HAP-1 (cell line): ENCODE measurements at regions not wholly inside any gene's neighbourhood (a gene's known extent, or its start where the extent isn't known, plus 50 kb on each side); places are given as distances from the start of the nearest gene placed in this dataset.
A peak's percentile ranks its signal among the peaks of the same experiment; 100 is the strongest.
"Not testable (repeated sequence)": the region's sequence is repeated elsewhere in the genome, so short reads cannot be mapped to it uniquely, and the experiment has no call there.

ENCODE experiments used
- DNase-seq, 2 experiments: peaks; one replicate each; pipeline ENCODE4 v3.0.0-alpha.2; 2016 to 2020; ENCODE audit warnings: low spot score in 2 of 2
- H3K27me3 ChIP-seq: fragments of 250-450 bp; sonication (Bioruptor Pico); 2 replicates; pipeline ENCODE4 v1.5.1; 2020; ENCODE audit warnings: low read depth, mild to moderate bottlenecking, moderate library complexity
- H3K36me3 ChIP-seq: fragments of 250-450 bp; sonication (Bioruptor Pico); replicated peaks from 2 replicates; pipeline ENCODE4 v1.5.1; 2020; ENCODE audit warnings: mild to moderate bottlenecking
- H3K4me1 ChIP-seq: fragments of 250-450 bp; sonication (Bioruptor Pico); 2 replicates; pipeline ENCODE4 v1.5.1; 2020; ENCODE audit warnings: mild to moderate bottlenecking
- H3K4me3 ChIP-seq: fragments of 250-450 bp; sonication (Bioruptor Pico); 2 replicates; pipeline ENCODE4 v1.5.1; 2020; ENCODE audit warnings: mild to moderate bottlenecking, moderate library complexity
- H3K9me3 ChIP-seq: fragments of 250-450 bp; sonication (Bioruptor Pico); 2 replicates; pipeline ENCODE4 v1.5.1; 2020; ENCODE audit warnings: mild to moderate bottlenecking, moderate library complexity
- in situ Hi-C: fragments of 300-500 bp; cut with MboI; formaldehyde crosslinking; loops from 3 replicates; pipeline ENCODE4 v1.14.3; 2020; ENCODE audit warnings: low sequenced_read_pairs, inconsistent platforms, mixed read lengths

- Histone ChIP-seq H3K4me1 (no peaks in the 10 kb centered on the region), H3K36me3 (no peaks in the 10 kb centered on the region), H3K9me3 (no peaks in the 10 kb centered on the region), H3K4me3 (no peak overlapping the region), H3K27me3 (no peaks in the 10 kb centered on the region)
- no peak for DNase-seq
- in situ Hi-C loops, result no loop called here
Measured at GRCh38 chr6:92690997-92691599, 728.3 kb downstream of the EPHA7 start.

GRCh38 chr6:92688342-92688741 is 731.0 kb downstream of the EPHA7 start:
- H3K4me3 ChIP-seq, result no peak overlapping the region
- no peaks in the 10 kb centered on the region for H3K9me3 ChIP-seq
- no peaks in the 10 kb centered on the region for H3K4me1 ChIP-seq
- H3K27me3 ChIP-seq, result no peaks in the 10 kb centered on the region; the same call in 1 of the 2 replicates
- no peak for DNase-seq
- in situ Hi-C loops, result no loop called here
- H3K36me3 ChIP-seq, result no peaks in the 10 kb centered on the region

GRCh38 chr6:92687278-92687677 is 732.1 kb downstream of the EPHA7 start:
- H3K27me3 ChIP-seq, result no peaks in the 10 kb centered on the region; the same call in 1 of the 2 replicates
- H3K36me3 ChIP-seq, result no peaks in the 10 kb centered on the region
- DNase-seq, result no peak
- in situ Hi-C loops, result no loop called here
- no peaks in the 10 kb centered on the region for H3K4me1 ChIP-seq
- H3K4me3 ChIP-seq, result no peak overlapping the region
- no peaks in the 10 kb centered on the region for H3K9me3 ChIP-seq

- H3K4me1 ChIP-seq, result no peaks in the 10 kb centered on the region
- in situ Hi-C loops, result no loop called here
- H3K27me3 ChIP-seq, result peaks cover 8% of the 10 kb centered on the region; the same call in 1 of the 2 replicates
- no peak overlapping the region for H3K4me3 ChIP-seq
- H3K36me3 ChIP-seq, result no peaks in the 10 kb centered on the region
- no peaks in the 10 kb centered on the region for H3K9me3 ChIP-seq
- DNase-seq, result no peak
Measured at GRCh38 chr6:92684386-92684785, 735.0 kb downstream of the EPHA7 start.

- Histone ChIP-seq H3K36me3 (no peaks in the 10 kb centered on the region), H3K4me3 (no peak overlapping the region), H3K27me3 (peaks cover 8% of the 10 kb centered on the region; the same call in 1 of the 2 replicates), H3K4me1 (no peaks in the 10 kb centered on the region), H3K9me3 (no peaks in the 10 kb centered on the region)
- in situ Hi-C loops, result no loop called here
- DNase-seq, result no peak
Measured at GRCh38 chr6:92683748-92684147, 735.6 kb downstream of the EPHA7 start.

GRCh38 chr6:92682516-92683398 is 736.6 kb downstream of the EPHA7 start:
- H3K36me3 ChIP-seq, result no peaks in the 10 kb centered on the region
- H3K4me1 ChIP-seq, result no peaks in the 10 kb centered on the region
- in situ Hi-C loops, result no loop called here
- no peak overlapping the region for H3K4me3 ChIP-seq
- no peaks in the 10 kb centered on the region for H3K9me3 ChIP-seq
- no peak for DNase-seq
- peaks cover 8% of the 10 kb centered on the region; the same call in 1 of the 2 replicates for H3K27me3 ChIP-seq

GRCh38 chr6:92681401-92681800 is 738.0 kb downstream of the EPHA7 start:
- Histone ChIP-seq H3K36me3 (no peaks in the 10 kb centered on the region), H3K4me1 (no peaks in the 10 kb centered on the region), H3K9me3 (no peaks in the 10 kb centered on the region), H3K4me3 (no peak overlapping the region), H3K27me3 (peaks cover 8% of the 10 kb centered on the region; the same call in 1 of the 2 replicates)
- no peak for DNase-seq
- in situ Hi-C loops, result no loop called here

GRCh38 chr6:92671462-92671861 is 747.9 kb downstream of the EPHA7 start:
- H3K9me3 ChIP-seq, H3K36me3 ChIP-seq, DNase-seq, H3K27me3 ChIP-seq, H3K4me1 ChIP-seq, in situ Hi-C loops, H3K4me3 ChIP-seq: not testable (repeated sequence)

GRCh38 chr6:92667843-92668242 is 751.5 kb downstream of the EPHA7 start:
- DNase-seq, result no peak
- in situ Hi-C loops, result no loop called here
- H3K4me3 ChIP-seq, result no peak overlapping the region
- H3K27me3 ChIP-seq, result no peaks in the 10 kb centered on the region
- no peaks in the 10 kb centered on the region for H3K36me3 ChIP-seq
- no peaks in the 10 kb centered on the region for H3K4me1 ChIP-seq
- no peaks in the 10 kb centered on the region for H3K9me3 ChIP-seq

GRCh38 chr6:92648364-92649086 is 770.8 kb downstream of the EPHA7 start:
- no peak overlapping the region for H3K4me3 ChIP-seq
- DNase-seq, result no peak
- no peaks in the 10 kb centered on the region for H3K4me1 ChIP-seq
- no peaks in the 10 kb centered on the region for H3K36me3 ChIP-seq
- in situ Hi-C loops, result no loop called here
- H3K27me3 ChIP-seq, result no peaks in the 10 kb centered on the region
- no peaks in the 10 kb centered on the region for H3K9me3 ChIP-seq

GRCh38 chr6:92647630-92648029 is 771.7 kb downstream of the EPHA7 start:
- H3K4me3 ChIP-seq, result no peak overlapping the region
- no peaks in the 10 kb centered on the region for H3K4me1 ChIP-seq
- in situ Hi-C loops, result no loop called here
- no peaks in the 10 kb centered on the region for H3K9me3 ChIP-seq
- no peaks in the 10 kb centered on the region for H3K27me3 ChIP-seq
- H3K36me3 ChIP-seq, result no peaks in the 10 kb centered on the region
- DNase-seq, result no peak

- H3K4me1 ChIP-seq, in situ Hi-C loops, H3K9me3 ChIP-seq, H3K27me3 ChIP-seq, H3K4me3 ChIP-seq, H3K36me3 ChIP-seq: not testable (repeated sequence)
- peak; percentile 10 to 87 for DNase-seq
Measured at GRCh38 chr6:92644104-92644791, 775.1 kb downstream of the EPHA7 start.

- Histone ChIP-seq H3K4me1 (no peaks in the 10 kb centered on the region), H3K9me3 (no peaks in the 10 kb centered on the region), H3K36me3 (no peaks in the 10 kb centered on the region), H3K27me3 (no peaks in the 10 kb centered on the region; the same call in none of the 2 replicates), H3K4me3 (no peak overlapping the region)
- in situ Hi-C loops, result no loop called here
- DNase-seq, result no peak
Measured at GRCh38 chr6:92635553-92636153, 783.7 kb downstream of the EPHA7 start.
